K562 (cell line): ENCODE measurements at regions not wholly inside any gene's neighbourhood (a gene's known extent, or its start where the extent isn't known, plus 50 kb on each side); places are given as distances from the start of the nearest gene placed in this dataset.

ENCODE experiments used
- ATAC-seq: fragments of 200-7000 bp; cut with Tn5 transposase; 3 replicates; pipeline ENCODE4 v1.9.1; 2020; ENCODE audit warnings: moderate library complexity
- BruUV-seq: library from RNA; stranded (reverse); fragments of 400-500 nt; replicated peaks from 2 replicates; lab custom pipeline; 2021; lab: Mats Ljungman, UMichigan
- CTCF ChIA-PET: fragments of 300-600 bp; formaldehyde crosslinking; extraction: SDS; loops from one replicate; lab custom pipeline; 2021; ENCODE audit warnings: low intra/inter-chr PET ratio; lab: Yijun Ruan, JAX
- POLR2A ChIA-PET: fragments of 300-600, 350-650 bp; sonication (Branson Sonifier 250); formaldehyde crosslinking; extraction: SDS; loops from one replicate; lab custom pipeline; 2021; ENCODE audit warnings: antibody characterized with exemption, inconsistent platforms; lab: Yijun Ruan, JAX
- DNase-seq, 4 experiments: peaks; one replicate each; pipeline versions ENCODE4 v3.0.0 to v3.0.0-alpha.2; 2011 to 2018; ENCODE audit warnings: low spot score in 3 of 4, mixed read lengths in 3 of 4; ENCODE audit errors: extremely low read depth in 1 of 4
- FAIRE-seq: peaks from 2 replicates; lab custom pipeline; 2011; peaks lifted over from hg19 to GRCh38; lab: Jason Lieb, UNC
- H2AFZ ChIP-seq: 2 replicates; pipeline ENCODE4 v1.6.0; 2011; ENCODE audit warnings: low read depth, low read length, control low read depth, inconsistent platforms
- H3K27ac ChIP-seq: fragments of 200-600 bp; 3 replicates; pipeline ENCODE4 v1.8.0; 2011; ENCODE audit warnings: low read depth, mild to moderate bottlenecking, control low read depth, inconsistent platforms, low read length, moderate library complexity, mixed read lengths; ENCODE audit errors: extremely low read depth
- H3K27me3 ChIP-seq, 2 experiments: fragments of 300-600 bp in 1 of 2; 2 replicates in 1 of 2; 3 replicates in 1 of 2; pipeline versions ENCODE4 v1.6.0 to v1.8.0; 2011; ENCODE audit warnings: inconsistent platforms in 2 of 2, low read length in 2 of 2, mild to moderate bottlenecking in 1 of 2, mixed read lengths in 1 of 2, moderate library complexity in 1 of 2; ENCODE audit not compliant: control insufficient read depth in 2 of 2, insufficient read depth in 2 of 2
- H3K36me3 ChIP-seq: fragments of 300-600 bp; 3 replicates; pipeline ENCODE4 v1.8.0; 2011; ENCODE audit warnings: mild to moderate bottlenecking, low read length, inconsistent platforms; ENCODE audit not compliant: control insufficient read depth, insufficient read depth
- H3K4me1 ChIP-seq, 2 experiments: fragments of 200-600 bp in 1 of 2; replicated peaks in 1 of 2; 2 replicates in 1 of 2; 3 replicates in 1 of 2; pipeline versions ENCODE4 v1.5.1 to v1.8.0; 2011; ENCODE audit warnings: inconsistent platforms in 2 of 2, low read length in 2 of 2, mild to moderate bottlenecking in 1 of 2, mixed read lengths in 1 of 2, moderate library complexity in 1 of 2; ENCODE audit not compliant: control insufficient read depth in 2 of 2, insufficient read depth in 2 of 2
- H3K4me2 ChIP-seq: 2 replicates; pipeline ENCODE4 v1.6.1; 2011; ENCODE audit warnings: low read length, control low read depth, inconsistent platforms, mixed read lengths; ENCODE audit not compliant: insufficient read depth
- H3K4me3 ChIP-seq: fragments of 200-600 bp; sonication (generic), shearing (Covaris generic); 2 replicates; pipeline ENCODE4 v1.5.1; 2016; ENCODE audit warnings: control low read depth, inconsistent platforms
- H3K79me2 ChIP-seq: fragments of 200-600 bp; 3 replicates; pipeline ENCODE4 v1.8.0; 2011; ENCODE audit warnings: low read length, inconsistent platforms; ENCODE audit not compliant: control insufficient read depth, insufficient read depth
- H3K9ac ChIP-seq, 2 experiments: 2 replicates each; pipeline versions ENCODE4 v1.6.0 to v1.6.1; 2011; ENCODE audit warnings: low read depth in 2 of 2, low read length in 2 of 2, control low read depth in 1 of 2, inconsistent platforms in 1 of 2, mild to moderate bottlenecking in 1 of 2, mixed read lengths in 1 of 2; ENCODE audit not compliant: insufficient read depth in 1 of 2
- H3K9me1 ChIP-seq: one replicate; pipeline ENCODE4 v1.6.0; 2011; ENCODE audit warnings: inconsistent platforms, mild to moderate bottlenecking, low read length, moderate library complexity; ENCODE audit not compliant: control insufficient read depth, insufficient read depth
- H3K9me3 ChIP-seq: replicated peaks from 2 replicates; pipeline ENCODE4 v1.5.1; 2011; ENCODE audit warnings: low read depth, low read length, inconsistent platforms; ENCODE audit not compliant: control insufficient read depth, insufficient read depth
- H4K20me1 ChIP-seq: replicated peaks from 2 replicates; pipeline ENCODE4 v1.6.1; 2011; ENCODE audit warnings: low read length, inconsistent platforms, mixed read lengths; ENCODE audit not compliant: control insufficient read depth, insufficient read depth
- ETV1 ChIP-seq: fragments of 450-650 bp; conservative IDR thresholded peaks from 2 replicates; pipeline ENCODE4 v1.6.1; 2016; ENCODE audit warnings: missing genetic modification characterization, control low read depth, low read depth, missing compliant biosample characterization
- HNRNPUL1 ChIP-seq: fragments of 200-400 bp; formaldehyde crosslinking; IDR thresholded peaks from 2 replicates; pipeline ENCODE4 v1.6.1; 2017; ENCODE audit warnings: low read length
- KLF13 ChIP-seq: fragments of 450-650 bp; IDR thresholded peaks from 2 replicates; pipeline ENCODE4 v1.6.1; 2016; ENCODE audit warnings: missing genetic modification characterization, low read depth, mild to moderate bottlenecking, missing compliant biosample characterization, moderate library complexity, borderline replicate concordance
- MIER1 ChIP-seq: fragments of 450-650 bp; IDR thresholded peaks from 2 replicates; pipeline ENCODE4 v1.6.1; 2016; ENCODE audit warnings: antibody characterized with exemption, mild to moderate bottlenecking, low read depth
- NRF1 ChIP-seq, 2 experiments: fragments of 450-650 bp; IDR thresholded peaks in 1 of 2; conservative IDR thresholded peaks in 1 of 2; 2 replicates each; pipeline ENCODE4 v1.6.1; 2014; ENCODE audit warnings: mild to moderate bottlenecking in 2 of 2
- PHTF2 ChIP-seq: fragments of 250-450 bp; sonication (Bioruptor Pico); IDR thresholded peaks from 2 replicates; pipeline ENCODE4 v1.5.0; 2021; ENCODE audit warnings: mild to moderate bottlenecking
- TEAD4 ChIP-seq, 2 experiments: sonication (generic) in 1 of 2; formaldehyde crosslinking in 1 of 2; IDR thresholded peaks; 2 replicates each; pipeline versions ENCODE4 v1.6.1 to v1.8.0; 2012 to 2022; ENCODE audit warnings: borderline replicate concordance in 1 of 2, inconsistent platforms in 1 of 2, low read length in 1 of 2, mild to moderate bottlenecking in 1 of 2, missing genetic modification reagents in 1 of 2
- ZEB2 ChIP-seq: fragments of 450-650 bp; IDR thresholded peaks from 2 replicates; pipeline ENCODE4 v1.6.1; 2016
- WGBS: fragments of 100-300 bp; shearing (Covaris generic); methylation state at CpG from one replicate; pipeline ENCODE4 v1.1.6; 2016; ENCODE audit warnings: low coverage, mixed read lengths; ENCODE audit not compliant: insufficient coverage; ENCODE audit errors: missing lambda C conversion rate; 5-methylcytosine and 5-hydroxymethylcytosine counted together
- in situ Hi-C: fragments of 300-500 bp; cut with MboI; formaldehyde crosslinking; loops from 4 replicates; pipeline ENCODE4 v1.15.0; 2018; ENCODE audit warnings: inconsistent platforms, mixed read lengths
- intact Hi-C: fragments of 100-400 bp; cut with micrococcal nuclease; formaldehyde crosslinking; loops from 2 replicates; pipeline ENCODE4 v1.14.2; 2022
- TF ChIP-seq, protein P1 (sequence below), 2 experiments: fragments of 450-650 bp; conservative IDR thresholded peaks; 2 replicates each; pipeline ENCODE4 v1.6.1; 2017; ENCODE audit warnings: mild to moderate bottlenecking in 2 of 2, moderate library complexity in 2 of 2
- TF ChIP-seq, protein P2 (sequence below): fragments of 250-450 bp; sonication (Bioruptor Pico); IDR thresholded peaks from 2 replicates; pipeline ENCODE4 v1.8.0; 2022; ENCODE audit warnings: moderate library complexity, mild to moderate bottlenecking, inconsistent platforms
- TF ChIP-seq, protein P3 (sequence below): fragments of 250-450 bp; sonication (Bioruptor Pico); IDR thresholded peaks from 2 replicates; pipeline ENCODE4 v1.5.0; 2021; ENCODE audit warnings: mild to moderate bottlenecking, borderline replicate concordance
- TF ChIP-seq, protein P4 (sequence below), 3 experiments: fragments of 200-800 bp in 1 of 3; sonication (Bioruptor generic) in 1 of 3; sonication (generic) in 1 of 3; formaldehyde crosslinking in 1 of 3; IDR thresholded peaks; 2 replicates each; pipeline versions ENCODE4 v1.6.1 to v1.8.0; 2016 to 2022; ENCODE audit warnings: mild to moderate bottlenecking in 2 of 3, missing compliant biosample characterization in 2 of 3, missing genetic modification characterization in 2 of 3, missing genetic modification reagents in 1 of 3

DNA sequence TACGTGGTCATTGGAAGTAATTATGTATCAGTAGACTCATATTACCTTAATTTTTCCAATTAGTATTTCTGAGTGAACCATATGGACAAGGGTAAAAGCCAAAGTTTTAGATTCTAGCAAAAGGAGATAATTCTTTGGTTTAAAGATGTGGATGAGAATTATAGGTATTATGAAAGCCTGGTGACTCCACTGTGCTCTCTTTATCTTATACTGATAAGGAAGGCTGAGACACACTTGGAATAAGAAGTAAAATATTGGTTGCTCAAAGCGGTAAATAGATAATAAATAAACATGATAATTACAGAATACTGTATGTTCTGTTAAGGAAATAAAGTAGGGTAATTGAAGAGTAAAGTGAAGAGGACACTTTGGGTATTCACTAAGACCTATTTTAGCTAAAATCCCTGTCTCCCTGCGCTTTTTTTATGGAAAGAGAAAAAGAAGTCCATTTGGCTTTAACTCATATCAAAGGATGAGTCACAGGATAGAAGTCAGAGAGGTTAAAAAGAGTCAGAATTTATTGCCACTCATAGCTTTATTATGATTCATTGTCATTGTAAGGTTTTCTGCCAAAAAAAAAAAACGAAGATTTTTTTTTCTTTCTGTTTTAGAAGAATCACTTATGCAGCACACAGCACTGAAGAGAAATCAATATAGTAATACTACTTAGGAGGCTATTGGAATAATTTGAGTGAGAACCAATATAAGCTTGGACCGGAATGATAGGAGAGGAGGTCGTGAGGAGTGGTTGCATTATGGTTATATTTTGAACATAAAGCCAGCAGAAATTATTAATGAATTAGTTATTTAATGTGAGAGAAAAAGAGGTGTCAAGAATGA lies 2463.1 kb downstream of the ARAP2 start:
- intact Hi-C loops (no loop called here), in situ Hi-C loops (no loop called here)
- 0 out of 2 replicates have a peak, but pooled peaks cover 2% of the 10 kb centered on the region for H3K9me3 ChIP-seq
- ChIA-PET CTCF (no interaction called here), POLR2A (no interaction called here)
- no peak overlapping the region for H2AFZ ChIP-seq
- no TSS peak for BruUV-seq
- no peaks in the 10 kb centered on the region for H3K27me3 ChIP-seq
- WGBS: 2% methylated on average over 6 of the region's 6 CpGs
- FAIRE-seq (no peak), DNase-seq (no peak), ATAC-seq (no peak)
- no peaks in the 10 kb centered on the region for H3K79me2 ChIP-seq
- no peak overlapping the region for H3K4me2 ChIP-seq
- no peaks in the 10 kb centered on the region for H3K36me3 ChIP-seq
- H4K20me1 ChIP-seq: no peaks in the 10 kb centered on the region
- no peak overlapping the region for H3K9ac ChIP-seq
- H3K27ac ChIP-seq: no peak overlapping the region
- no peaks in the 10 kb centered on the region for H3K9me1 ChIP-seq
- no peaks in the 10 kb centered on the region for H3K4me1 ChIP-seq
- no peak overlapping the region for H3K4me3 ChIP-seq
- TF ChIP-seq, protein P1, sequence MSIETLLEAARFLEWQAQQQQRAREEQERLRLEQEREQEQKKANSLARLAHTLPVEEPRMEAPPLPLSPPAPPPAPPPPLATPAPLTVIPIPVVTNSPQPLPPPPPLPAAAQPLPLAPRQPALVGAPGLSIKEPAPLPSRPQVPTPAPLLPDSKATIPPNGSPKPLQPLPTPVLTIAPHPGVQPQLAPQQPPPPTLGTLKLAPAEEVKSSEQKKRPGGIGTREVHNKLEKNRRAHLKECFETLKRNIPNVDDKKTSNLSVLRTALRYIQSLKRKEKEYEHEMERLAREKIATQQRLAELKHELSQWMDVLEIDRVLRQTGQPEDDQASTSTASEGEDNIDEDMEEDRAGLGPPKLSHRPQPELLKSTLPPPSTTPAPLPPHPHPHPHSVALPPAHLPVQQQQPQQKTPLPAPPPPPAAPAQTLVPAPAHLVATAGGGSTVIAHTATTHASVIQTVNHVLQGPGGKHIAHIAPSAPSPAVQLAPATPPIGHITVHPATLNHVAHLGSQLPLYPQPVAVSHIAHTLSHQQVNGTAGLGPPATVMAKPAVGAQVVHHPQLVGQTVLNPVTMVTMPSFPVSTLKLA (conservative IDR thresholded peaks at IDR 0.05): no peak
- TF ChIP-seq TEAD4 (IDR thresholded peaks at IDR 0.05; ENCODE audit: low read length) (no peak), TEAD4 (CRISPR knock-in tag; IDR thresholded peaks at IDR 0.05; ENCODE audit: borderline replicate concordance) (no peak), MIER1 (no peak), NRF1 (conservative IDR thresholded peaks at IDR 0.05 in 1 of 2, IDR thresholded peaks at IDR 0.05 in 1 of 2) (no peak), HNRNPUL1 (no peak), ETV1 (tag) (no peak), ZEB2 (no peak), KLF13 (tag) (no peak), PHTF2 (no peak)
- TF ChIP-seq, protein P2, sequence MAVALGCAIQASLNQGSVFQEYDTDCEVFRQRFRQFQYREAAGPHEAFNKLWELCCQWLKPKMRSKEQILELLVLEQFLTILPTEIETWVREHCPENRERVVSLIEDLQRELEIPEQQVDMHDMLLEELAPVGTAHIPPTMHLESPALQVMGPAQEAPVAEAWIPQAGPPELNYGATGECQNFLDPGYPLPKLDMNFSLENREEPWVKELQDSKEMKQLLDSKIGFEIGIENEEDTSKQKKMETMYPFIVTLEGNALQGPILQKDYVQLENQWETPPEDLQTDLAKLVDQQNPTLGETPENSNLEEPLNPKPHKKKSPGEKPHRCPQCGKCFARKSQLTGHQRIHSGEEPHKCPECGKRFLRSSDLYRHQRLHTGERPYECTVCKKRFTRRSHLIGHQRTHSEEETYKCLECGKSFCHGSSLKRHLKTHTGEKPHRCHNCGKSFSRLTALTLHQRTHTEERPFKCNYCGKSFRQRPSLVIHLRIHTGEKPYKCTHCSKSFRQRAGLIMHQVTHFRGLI: no peak
- TF ChIP-seq, protein P3, sequence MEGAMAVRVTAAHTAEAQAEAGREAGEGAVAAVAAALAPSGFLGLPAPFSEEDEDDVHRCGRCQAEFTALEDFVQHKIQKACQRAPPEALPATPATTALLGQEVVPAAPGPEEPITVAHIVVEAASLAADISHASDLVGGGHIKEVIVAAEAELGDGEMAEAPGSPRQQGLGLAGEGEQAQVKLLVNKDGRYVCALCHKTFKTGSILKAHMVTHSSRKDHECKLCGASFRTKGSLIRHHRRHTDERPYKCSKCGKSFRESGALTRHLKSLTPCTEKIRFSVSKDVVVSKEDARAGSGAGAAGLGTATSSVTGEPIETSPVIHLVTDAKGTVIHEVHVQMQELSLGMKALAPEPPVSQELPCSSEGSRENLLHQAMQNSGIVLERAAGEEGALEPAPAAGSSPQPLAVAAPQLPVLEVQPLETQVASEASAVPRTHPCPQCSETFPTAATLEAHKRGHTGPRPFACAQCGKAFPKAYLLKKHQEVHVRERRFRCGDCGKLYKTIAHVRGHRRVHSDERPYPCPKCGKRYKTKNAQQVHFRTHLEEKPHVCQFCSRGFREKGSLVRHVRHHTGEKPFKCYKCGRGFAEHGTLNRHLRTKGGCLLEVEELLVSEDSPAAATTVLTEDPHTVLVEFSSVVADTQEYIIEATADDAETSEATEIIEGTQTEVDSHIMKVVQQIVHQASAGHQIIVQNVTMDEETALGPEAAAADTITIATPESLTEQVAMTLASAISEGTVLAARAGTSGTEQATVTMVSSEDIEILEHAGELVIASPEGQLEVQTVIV (CRISPR knock-in tag): no peak
- TF ChIP-seq, protein P4, sequence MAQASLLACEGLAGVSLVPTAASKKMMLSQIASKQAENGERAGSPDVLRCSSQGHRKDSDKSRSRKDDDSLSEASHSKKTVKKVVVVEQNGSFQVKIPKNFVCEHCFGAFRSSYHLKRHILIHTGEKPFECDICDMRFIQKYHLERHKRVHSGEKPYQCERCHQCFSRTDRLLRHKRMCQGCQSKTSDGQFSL (CRISPR knock-in tag; IDR thresholded peaks at IDR 0.05): no peak
- TF ChIP-seq, protein P4 (tag; IDR thresholded peaks at IDR 0.05): no peak
